ENCODE measurements at regions not wholly inside any gene's neighbourhood (a gene's known extent, or its start where the extent isn't known, plus 50 kb on each side); places are given as distances from the start of the nearest gene placed in this dataset.

DNA sequence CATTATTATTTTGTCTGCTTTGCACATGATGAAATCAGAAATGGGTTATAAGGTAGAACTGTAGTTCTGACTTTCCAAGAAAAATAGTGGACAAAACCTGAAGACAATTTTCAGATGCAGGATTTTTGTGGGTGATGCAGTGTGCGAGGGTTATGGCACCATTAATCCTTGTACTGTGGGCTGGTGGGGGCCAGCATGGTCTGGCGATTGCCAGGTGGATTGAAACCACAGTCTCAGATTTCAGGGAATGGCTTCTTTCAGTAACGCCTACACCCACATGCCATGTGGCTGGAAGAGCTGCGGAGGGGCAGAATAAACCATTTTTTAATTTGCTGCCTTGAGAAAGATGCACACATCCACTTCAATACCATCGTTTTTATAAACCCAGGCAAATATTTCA is 150.5 kb downstream of the ARSF start:
- TF ChIP-seq, protein P1, sequence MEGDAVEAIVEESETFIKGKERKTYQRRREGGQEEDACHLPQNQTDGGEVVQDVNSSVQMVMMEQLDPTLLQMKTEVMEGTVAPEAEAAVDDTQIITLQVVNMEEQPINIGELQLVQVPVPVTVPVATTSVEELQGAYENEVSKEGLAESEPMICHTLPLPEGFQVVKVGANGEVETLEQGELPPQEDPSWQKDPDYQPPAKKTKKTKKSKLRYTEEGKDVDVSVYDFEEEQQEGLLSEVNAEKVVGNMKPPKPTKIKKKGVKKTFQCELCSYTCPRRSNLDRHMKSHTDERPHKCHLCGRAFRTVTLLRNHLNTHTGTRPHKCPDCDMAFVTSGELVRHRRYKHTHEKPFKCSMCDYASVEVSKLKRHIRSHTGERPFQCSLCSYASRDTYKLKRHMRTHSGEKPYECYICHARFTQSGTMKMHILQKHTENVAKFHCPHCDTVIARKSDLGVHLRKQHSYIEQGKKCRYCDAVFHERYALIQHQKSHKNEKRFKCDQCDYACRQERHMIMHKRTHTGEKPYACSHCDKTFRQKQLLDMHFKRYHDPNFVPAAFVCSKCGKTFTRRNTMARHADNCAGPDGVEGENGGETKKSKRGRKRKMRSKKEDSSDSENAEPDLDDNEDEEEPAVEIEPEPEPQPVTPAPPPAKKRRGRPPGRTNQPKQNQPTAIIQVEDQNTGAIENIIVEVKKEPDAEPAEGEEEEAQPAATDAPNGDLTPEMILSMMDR (IDR thresholded peaks at IDR 0.05; ENCODE audit: low read depth, low read length): no peak
- TF ChIP-seq, protein P2, sequence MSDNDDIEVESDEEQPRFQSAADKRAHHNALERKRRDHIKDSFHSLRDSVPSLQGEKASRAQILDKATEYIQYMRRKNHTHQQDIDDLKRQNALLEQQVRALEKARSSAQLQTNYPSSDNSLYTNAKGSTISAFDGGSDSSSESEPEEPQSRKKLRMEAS (IDR thresholded peaks at IDR 0.05; ENCODE audit: low read depth, low read length): no peak
- TF ChIP-seq MYC (IDR thresholded peaks at IDR 0.05; ENCODE audit: low read depth, low read length): no peak

All from NB4 (cell line).